DND-41 (cell line): ENCODE measurements at regions not wholly inside any gene's neighbourhood (a gene's known extent, or its start where the extent isn't known, plus 50 kb on each side); places are given as distances from the start of the nearest gene placed in this dataset.

Experiments
- ATAC-seq: fragments of 200-7000 bp; cut with Tn5 transposase; 3 replicates; pipeline ENCODE4 v1.9.1; 2021; ENCODE audit warnings: low read depth; ENCODE audit not compliant: insufficient read depth
- DNase-seq: peaks from one replicate; pipeline ENCODE4 v3.0.0-alpha.2; 2020
- H2AFZ ChIP-seq: 2 replicates; pipeline ENCODE4 v1.6.0; 2012; ENCODE audit warnings: low read depth, low read length
- H3K27ac ChIP-seq: 2 replicates; pipeline ENCODE4 v1.5.1; 2012; ENCODE audit warnings: low read length, inconsistent platforms
- H3K27me3 ChIP-seq: fragments of 200-600 bp; sonication (generic); 2 replicates; pipeline ENCODE4 v1.6.0; 2012; ENCODE audit warnings: low read length, mild to moderate bottlenecking, inconsistent platforms; ENCODE audit not compliant: insufficient read depth, poor library complexity
- H3K36me3 ChIP-seq: 2 replicates; pipeline ENCODE4 v1.5.1; 2012; ENCODE audit warnings: low read length, inconsistent platforms; ENCODE audit not compliant: insufficient read depth
- H3K4me1 ChIP-seq: 2 replicates; pipeline ENCODE4 v1.5.1; 2012; ENCODE audit warnings: mild to moderate bottlenecking, low read length; ENCODE audit not compliant: insufficient read depth
- H3K4me2 ChIP-seq: 2 replicates; pipeline ENCODE4 v1.6.0; 2012; ENCODE audit warnings: mild to moderate bottlenecking, moderate library complexity, low read length, inconsistent platforms; ENCODE audit not compliant: insufficient read depth
- H3K4me3 ChIP-seq, 2 experiments: fragments of 200-600 bp in 1 of 2; shearing (Covaris generic) in 1 of 2; 2 replicates each; pipeline ENCODE4 v1.5.1; 2012 to 2016; ENCODE audit warnings: inconsistent platforms in 2 of 2, low read length in 2 of 2, mild to moderate bottlenecking in 2 of 2, low read depth in 1 of 2, moderate library complexity in 1 of 2
- H3K79me2 ChIP-seq: 2 replicates; pipeline ENCODE4 v1.6.0; 2012; ENCODE audit warnings: low read length, inconsistent platforms; ENCODE audit not compliant: insufficient read depth
- H3K9ac ChIP-seq: 2 replicates; pipeline ENCODE4 v1.6.0; 2012; ENCODE audit warnings: low read depth, mild to moderate bottlenecking, inconsistent platforms, low read length, moderate library complexity
- H3K9me3 ChIP-seq: 2 replicates; pipeline ENCODE4 v1.5.1; 2012; ENCODE audit warnings: low read length, moderate library complexity, mild to moderate bottlenecking, inconsistent platforms; ENCODE audit not compliant: insufficient read depth, severe bottlenecking
- H4K20me1 ChIP-seq: 2 replicates; pipeline ENCODE4 v1.6.0; 2012; ENCODE audit warnings: low read length; ENCODE audit not compliant: insufficient read depth
- EZH2 ChIP-seq: IDR thresholded peaks from 3 replicates; pipeline ENCODE4 v1.6.1; 2012; ENCODE audit warnings: borderline replicate concordance, low read depth, mild to moderate bottlenecking, moderate library complexity, low read length, inconsistent platforms; ENCODE audit not compliant: severe bottlenecking
- TF ChIP-seq, protein P1 (sequence below): IDR thresholded peaks from 2 replicates; pipeline ENCODE4 v1.5.1; 2012; ENCODE audit warnings: borderline replicate concordance, low read length, moderate library complexity, mild to moderate bottlenecking; ENCODE audit not compliant: poor library complexity, severe bottlenecking; ENCODE audit errors: extremely low read depth

DNA sequence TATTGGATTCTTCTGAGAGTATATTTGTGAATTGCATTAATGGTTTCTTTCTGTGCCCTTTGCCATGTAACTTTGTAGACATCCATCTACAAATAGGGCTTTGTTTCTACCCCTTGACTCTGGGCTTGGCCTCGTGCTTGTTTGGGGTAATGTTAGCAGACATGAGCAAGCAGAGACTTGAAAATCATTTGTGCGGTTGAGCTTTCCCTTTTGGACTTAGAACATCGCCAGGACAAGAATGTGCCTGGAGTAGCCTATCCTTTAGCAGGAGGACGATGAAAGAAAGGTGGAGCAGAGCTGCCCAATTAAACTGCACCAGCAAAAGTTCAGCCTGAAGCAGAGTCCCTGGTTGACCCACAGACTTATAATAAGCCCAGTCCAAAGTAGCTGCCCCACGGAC is 785.9 kb downstream of the EPHA4 start:
- H2AFZ ChIP-seq: no peak overlapping the region
- ATAC-seq (no peak), DNase-seq (no peak)
- H3K27me3 ChIP-seq: no peaks in the 10 kb centered on the region
- no peak overlapping the region for H3K9ac ChIP-seq
- H3K79me2 ChIP-seq: no peaks in the 10 kb centered on the region
- no peak overlapping the region for H3K27ac ChIP-seq
- H3K4me2 ChIP-seq: no peak overlapping the region
- H3K36me3 ChIP-seq: no peaks in the 10 kb centered on the region
- H4K20me1 ChIP-seq: no peaks in the 10 kb centered on the region
- H3K9me3 ChIP-seq: no peaks in the 10 kb centered on the region
- no peak overlapping the region for H3K4me3 ChIP-seq
- TF ChIP-seq EZH2: no peak
- TF ChIP-seq, protein P1, sequence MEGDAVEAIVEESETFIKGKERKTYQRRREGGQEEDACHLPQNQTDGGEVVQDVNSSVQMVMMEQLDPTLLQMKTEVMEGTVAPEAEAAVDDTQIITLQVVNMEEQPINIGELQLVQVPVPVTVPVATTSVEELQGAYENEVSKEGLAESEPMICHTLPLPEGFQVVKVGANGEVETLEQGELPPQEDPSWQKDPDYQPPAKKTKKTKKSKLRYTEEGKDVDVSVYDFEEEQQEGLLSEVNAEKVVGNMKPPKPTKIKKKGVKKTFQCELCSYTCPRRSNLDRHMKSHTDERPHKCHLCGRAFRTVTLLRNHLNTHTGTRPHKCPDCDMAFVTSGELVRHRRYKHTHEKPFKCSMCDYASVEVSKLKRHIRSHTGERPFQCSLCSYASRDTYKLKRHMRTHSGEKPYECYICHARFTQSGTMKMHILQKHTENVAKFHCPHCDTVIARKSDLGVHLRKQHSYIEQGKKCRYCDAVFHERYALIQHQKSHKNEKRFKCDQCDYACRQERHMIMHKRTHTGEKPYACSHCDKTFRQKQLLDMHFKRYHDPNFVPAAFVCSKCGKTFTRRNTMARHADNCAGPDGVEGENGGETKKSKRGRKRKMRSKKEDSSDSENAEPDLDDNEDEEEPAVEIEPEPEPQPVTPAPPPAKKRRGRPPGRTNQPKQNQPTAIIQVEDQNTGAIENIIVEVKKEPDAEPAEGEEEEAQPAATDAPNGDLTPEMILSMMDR: no peak
- H3K4me1 ChIP-seq: no peaks in the 10 kb centered on the region

DNA sequence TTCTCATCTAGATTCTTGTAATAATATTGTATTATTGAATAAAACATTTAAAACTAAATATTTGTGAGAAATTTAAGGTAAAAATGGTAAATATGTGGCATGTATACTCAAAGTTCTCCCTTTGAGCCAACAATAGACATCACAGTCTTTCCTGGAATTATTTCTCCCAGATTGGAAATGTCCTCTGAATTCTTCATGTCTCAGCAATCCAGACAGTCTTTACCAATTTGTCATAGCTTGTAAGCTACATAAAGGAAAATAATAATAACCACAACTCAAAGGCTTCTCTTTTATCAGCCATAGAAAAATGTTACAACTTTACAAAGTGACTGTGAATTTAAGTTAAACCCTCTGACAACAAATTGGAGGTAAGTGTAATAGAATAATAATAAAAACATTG is 784.9 kb downstream of the EPHA4 start:
- H3K79me2 ChIP-seq: no peaks in the 10 kb centered on the region
- H3K36me3 ChIP-seq: no peaks in the 10 kb centered on the region
- no peak overlapping the region for H3K4me3 ChIP-seq
- no peaks in the 10 kb centered on the region for H3K4me1 ChIP-seq
- H4K20me1 ChIP-seq: no peaks in the 10 kb centered on the region
- H3K4me2 ChIP-seq: no peak overlapping the region
- TF ChIP-seq, protein P1: no peak
- TF ChIP-seq EZH2: no peak
- no peaks in the 10 kb centered on the region for H3K27me3 ChIP-seq
- no peaks in the 10 kb centered on the region for H3K9me3 ChIP-seq
- H3K9ac ChIP-seq: no peak overlapping the region
- ATAC-seq (no peak), DNase-seq (no peak)
- H2AFZ ChIP-seq: no peak overlapping the region
- H3K27ac ChIP-seq: no peak overlapping the region

DNA sequence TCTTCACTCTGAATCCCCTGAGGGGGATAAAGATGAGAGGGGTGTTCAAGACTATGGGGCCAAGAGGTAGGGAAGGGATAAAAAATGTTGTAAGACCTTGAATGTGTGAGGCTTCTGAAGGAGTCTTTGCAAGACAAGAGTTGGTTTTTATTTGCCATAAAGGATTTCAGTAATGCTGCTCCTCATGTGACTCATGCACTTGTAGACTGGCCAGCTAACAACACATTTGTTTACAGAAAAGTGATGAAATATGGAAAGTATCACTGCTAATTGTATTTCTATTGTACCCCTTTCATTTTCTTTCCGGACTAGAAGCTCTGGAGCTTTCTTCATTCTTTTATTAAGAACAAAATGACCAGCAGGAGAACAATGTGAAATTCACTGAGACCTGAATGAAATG is 782.1 kb downstream of the EPHA4 start:
- Histone ChIP-seq H3K4me3 (no peak overlapping the region), H3K79me2 (no peaks in the 10 kb centered on the region), H3K4me2 (no peak overlapping the region), H3K27me3 (no peaks in the 10 kb centered on the region), H3K4me1 (no peaks in the 10 kb centered on the region), H3K36me3 (no peaks in the 10 kb centered on the region), H3K9me3 (no peaks in the 10 kb centered on the region), H3K9ac (no peak overlapping the region), H3K27ac (no peak overlapping the region), H2AFZ (no peak overlapping the region), H4K20me1 (no peaks in the 10 kb centered on the region)
- ATAC-seq (no peak), DNase-seq (no peak)
- TF ChIP-seq EZH2: no peak
- TF ChIP-seq, protein P1: no peak

DNA sequence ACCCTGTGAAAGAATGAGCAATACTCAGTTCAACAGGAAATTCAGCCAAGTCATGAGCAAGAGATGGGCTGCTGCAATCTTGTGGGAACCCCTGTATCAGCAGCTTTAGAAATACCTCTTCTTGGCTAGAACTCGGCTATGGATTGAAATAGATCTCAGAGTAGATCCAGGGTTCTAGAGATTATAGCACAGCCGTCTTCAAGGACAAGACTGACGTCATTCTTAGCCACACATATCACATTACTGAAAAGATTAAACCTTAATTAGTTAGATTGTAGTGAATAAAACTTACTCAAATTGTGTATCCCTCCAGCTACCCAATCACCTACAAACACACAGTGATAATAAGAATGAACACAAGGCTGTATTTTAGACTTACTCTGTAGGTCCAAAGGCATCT is 776.4 kb downstream of the EPHA4 start:
- Histone ChIP-seq H3K9me3 (no peaks in the 10 kb centered on the region), H2AFZ (no peak overlapping the region), H3K9ac (no peak overlapping the region), H3K4me2 (no peak overlapping the region), H3K4me1 (no peaks in the 10 kb centered on the region), H3K27ac (no peak overlapping the region), H3K4me3 (no peak overlapping the region), H3K27me3 (no peaks in the 10 kb centered on the region), H3K36me3 (no peaks in the 10 kb centered on the region), H4K20me1 (no peaks in the 10 kb centered on the region), H3K79me2 (no peaks in the 10 kb centered on the region)
- TF ChIP-seq EZH2: no peak
- TF ChIP-seq, protein P1: no peak
- ATAC-seq (no peak), DNase-seq (no peak)
